Ectodermal cell (in vitro differentiated cells): ENCODE measurements at regions not wholly inside any gene's neighbourhood (a gene's known extent, or its start where the extent isn't known, plus 50 kb on each side); places are given as distances from the start of the nearest gene placed in this dataset.

Source experiments
- H3K27ac ChIP-seq: 2 replicates; pipeline ENCODE4 v1.7.0; 2013; ENCODE audit warnings: mild to moderate bottlenecking, low read depth, low read length; ENCODE audit not compliant: insufficient read depth, poor library complexity, severe bottlenecking
- H3K27me3 ChIP-seq: 2 replicates; pipeline ENCODE4 v1.7.0; 2013; ENCODE audit warnings: mild to moderate bottlenecking, low read length; ENCODE audit not compliant: insufficient read depth, control insufficient read depth, poor library complexity, severe bottlenecking
- H3K36me3 ChIP-seq: one replicate; pipeline ENCODE4 v1.7.0; 2013; ENCODE audit warnings: low read length; ENCODE audit not compliant: control insufficient read depth, insufficient read depth
- H3K4me1 ChIP-seq: one replicate; pipeline ENCODE4 v1.7.0; 2013; ENCODE audit warnings: low read length; ENCODE audit not compliant: control insufficient read depth, insufficient read depth
- H3K4me3 ChIP-seq: 2 replicates; pipeline ENCODE4 v1.7.0; 2013; ENCODE audit warnings: low read depth, low read length, control low read depth; ENCODE audit not compliant: insufficient read depth
- H3K9me3 ChIP-seq: 2 replicates; pipeline ENCODE4 v1.7.0; 2013; ENCODE audit warnings: mild to moderate bottlenecking, low read length, moderate library complexity; ENCODE audit not compliant: control insufficient read depth
- WGBS, 2 experiments: methylation state at CpG; one replicate each; pipeline ENCODE4 v1.1.7; 2013; ENCODE audit warnings: missing lambda C conversion rate in 2 of 2; 5-methylcytosine and 5-hydroxymethylcytosine counted together

DNA sequence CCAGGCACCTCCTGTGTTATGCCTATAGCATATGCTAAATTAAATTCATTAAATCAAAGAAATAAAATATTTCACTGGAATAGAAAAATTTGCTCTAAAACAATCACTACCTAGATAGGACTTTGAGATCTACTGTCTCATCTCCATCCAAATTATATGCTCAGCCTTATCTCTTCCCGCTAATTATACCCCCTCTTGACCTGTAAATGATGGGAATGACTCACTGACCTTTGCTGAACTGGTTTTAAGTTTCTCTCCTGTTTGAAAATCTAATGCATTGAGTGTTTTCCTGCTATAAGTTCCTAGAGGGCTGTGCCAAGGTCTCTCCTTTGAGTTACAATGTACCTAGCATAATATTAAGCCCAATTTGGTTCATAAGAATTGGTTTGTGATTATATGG is 110.1 kb downstream of the BMP2 start:
- Histone ChIP-seq H3K4me3 (no peak overlapping the region), H3K9me3 (no peaks in the 10 kb centered on the region), H3K27ac (no peak overlapping the region), H3K36me3 (no peaks in the 10 kb centered on the region), H3K27me3 (no peaks in the 10 kb centered on the region), H3K4me1 (no peaks in the 10 kb centered on the region)
- WGBS, 2 experiments, result 92 to 100% methylated on average over 1 of the region's 1 CpG

DNA sequence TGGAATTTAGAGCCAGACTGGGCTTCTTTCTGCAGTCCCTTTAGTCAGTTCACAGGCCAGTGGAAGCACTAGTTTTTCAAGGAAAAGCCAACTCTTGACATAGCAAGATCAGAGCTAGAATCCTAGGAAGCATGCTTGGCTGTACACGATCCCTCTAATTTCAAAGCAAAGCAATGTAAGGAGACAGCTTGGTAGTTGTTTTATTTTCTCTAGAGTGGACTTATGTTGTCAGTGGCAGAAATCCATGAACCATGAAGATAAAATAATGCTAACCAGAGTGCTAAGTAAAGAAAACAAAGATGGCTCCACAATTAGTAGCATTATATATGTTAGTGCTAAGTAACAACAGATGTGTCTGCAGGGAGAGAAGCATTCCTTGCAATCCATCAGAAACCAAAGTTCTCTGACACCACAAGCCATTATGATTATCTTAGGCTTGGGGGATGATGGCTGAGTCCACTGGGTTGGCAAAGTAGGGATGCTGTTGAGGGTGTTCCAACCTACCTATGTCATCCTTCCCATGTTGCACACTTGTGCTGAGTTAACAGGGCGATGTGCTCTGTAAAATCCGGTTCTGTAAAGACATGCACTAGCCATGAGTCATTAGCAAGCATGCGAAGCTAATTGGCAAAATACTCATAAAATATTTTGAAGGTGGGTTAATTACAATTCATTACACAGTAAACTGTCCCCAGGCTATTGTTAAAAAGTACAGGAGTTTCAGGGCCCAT is 115.2 kb downstream of the BMP2 start:
- Histone ChIP-seq H3K4me3 (no peak overlapping the region), H3K27me3 (no peaks in the 10 kb centered on the region), H3K36me3 (no peaks in the 10 kb centered on the region), H3K27ac (no peak overlapping the region), H3K4me1 (peaks cover 13% of the 10 kb centered on the region), H3K9me3 (no peaks in the 10 kb centered on the region)
- 96 to 97% methylated on average over 3 to 4 of the region's 4 CpGs for WGBS, 2 experiments

DNA sequence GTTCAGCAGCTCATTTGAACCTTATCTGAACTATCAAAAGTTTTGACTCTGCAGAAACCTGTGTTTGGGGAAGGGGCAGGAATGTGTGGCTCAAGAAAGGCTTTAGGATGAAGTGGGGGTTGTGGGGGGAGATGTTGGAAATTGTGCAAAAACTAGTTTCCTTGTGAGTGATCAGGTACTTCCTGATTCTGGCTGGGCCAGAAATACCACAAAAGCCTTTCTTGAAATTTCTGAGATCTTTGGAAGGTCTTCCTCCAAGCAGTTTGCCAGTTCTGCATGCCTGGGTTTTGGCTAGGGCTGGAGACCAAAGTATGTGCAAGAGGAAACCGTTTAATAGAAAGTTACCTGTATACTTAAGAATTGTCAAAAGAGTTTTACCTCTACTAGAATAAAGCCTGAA is 116.6 kb downstream of the BMP2 start:
- H3K36me3 ChIP-seq, result no peaks in the 10 kb centered on the region
- no peaks in the 10 kb centered on the region for H3K27me3 ChIP-seq
- H3K27ac ChIP-seq, result no peak overlapping the region
- H3K4me3 ChIP-seq, result no peak overlapping the region
- peaks cover 18% of the 10 kb centered on the region for H3K4me1 ChIP-seq
- H3K9me3 ChIP-seq, result no peaks in the 10 kb centered on the region
- WGBS, 2 experiments, result 100% methylated on average over 1 of the region's 1 CpG; no CpG with 5 or more reads in 1 of the 2 experiments

DNA sequence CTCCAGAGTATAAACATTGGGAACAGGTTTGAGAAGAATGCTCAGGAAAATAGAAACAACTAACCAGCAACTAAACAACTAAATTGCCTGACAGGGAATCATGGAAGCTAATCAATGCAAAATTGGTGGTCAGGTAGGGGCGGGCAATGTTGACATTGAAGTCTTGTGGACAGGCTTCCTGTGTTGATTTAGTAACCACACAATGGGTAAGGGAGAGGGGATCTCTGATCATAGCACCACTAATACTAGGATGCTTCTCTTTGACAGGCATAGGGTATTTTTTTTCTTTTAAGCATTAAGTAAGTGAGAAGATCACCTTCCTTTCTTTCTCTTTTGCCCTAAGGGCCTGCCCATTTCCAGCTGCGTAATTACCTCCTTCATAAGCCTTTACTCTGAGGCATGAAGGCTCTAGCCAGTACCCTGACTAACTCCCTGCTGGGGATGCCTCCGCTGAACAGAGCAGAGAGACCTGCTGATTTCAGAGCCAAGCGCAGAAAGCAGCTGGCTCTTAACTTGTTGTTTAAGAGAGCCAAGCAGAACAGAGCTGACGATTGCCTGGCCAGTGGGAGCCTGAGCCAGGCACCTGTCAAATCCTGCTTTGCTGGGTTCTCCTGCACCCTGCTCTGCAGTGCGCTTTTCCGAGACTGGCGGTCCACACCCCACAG is 118.7 kb downstream of the BMP2 start:
- Histone ChIP-seq H3K36me3 (no peaks in the 10 kb centered on the region), H3K9me3 (no peaks in the 10 kb centered on the region), H3K4me3 (no peak overlapping the region), H3K27ac (no peak overlapping the region), H3K27me3 (no peaks in the 10 kb centered on the region), H3K4me1 (peaks cover 18% of the 10 kb centered on the region)
- WGBS, 2 experiments, result 44 to 51% methylated on average over 8 of the region's 8 CpGs

DNA sequence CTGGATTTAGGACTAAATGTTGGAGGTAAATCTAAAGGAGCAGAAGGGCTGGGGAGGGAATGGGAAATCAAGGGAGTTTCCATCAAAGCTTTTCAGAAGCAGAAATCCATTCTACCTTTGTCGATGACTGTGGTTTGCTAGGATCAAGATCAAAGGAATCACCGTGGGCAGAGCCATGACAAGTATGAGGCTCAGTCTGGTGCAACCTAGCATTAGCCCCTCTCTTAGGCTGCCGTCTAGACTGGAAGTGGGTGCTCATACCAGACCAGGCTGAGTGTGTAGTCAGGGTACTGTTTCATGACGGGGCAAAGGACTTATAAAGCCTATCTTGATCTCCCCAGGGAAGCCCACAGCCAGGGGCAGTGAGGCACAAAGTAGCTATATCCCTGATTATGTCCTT is 120.5 kb downstream of the BMP2 start:
- Histone ChIP-seq H3K4me1 (peaks cover 18% of the 10 kb centered on the region), H3K36me3 (no peaks in the 10 kb centered on the region), H3K27me3 (no peaks in the 10 kb centered on the region), H3K9me3 (no peaks in the 10 kb centered on the region), H3K27ac (no peak overlapping the region), H3K4me3 (no peak overlapping the region)
- WGBS, 2 experiments, result 90 to 92% methylated on average over 4 of the region's 4 CpGs

DNA sequence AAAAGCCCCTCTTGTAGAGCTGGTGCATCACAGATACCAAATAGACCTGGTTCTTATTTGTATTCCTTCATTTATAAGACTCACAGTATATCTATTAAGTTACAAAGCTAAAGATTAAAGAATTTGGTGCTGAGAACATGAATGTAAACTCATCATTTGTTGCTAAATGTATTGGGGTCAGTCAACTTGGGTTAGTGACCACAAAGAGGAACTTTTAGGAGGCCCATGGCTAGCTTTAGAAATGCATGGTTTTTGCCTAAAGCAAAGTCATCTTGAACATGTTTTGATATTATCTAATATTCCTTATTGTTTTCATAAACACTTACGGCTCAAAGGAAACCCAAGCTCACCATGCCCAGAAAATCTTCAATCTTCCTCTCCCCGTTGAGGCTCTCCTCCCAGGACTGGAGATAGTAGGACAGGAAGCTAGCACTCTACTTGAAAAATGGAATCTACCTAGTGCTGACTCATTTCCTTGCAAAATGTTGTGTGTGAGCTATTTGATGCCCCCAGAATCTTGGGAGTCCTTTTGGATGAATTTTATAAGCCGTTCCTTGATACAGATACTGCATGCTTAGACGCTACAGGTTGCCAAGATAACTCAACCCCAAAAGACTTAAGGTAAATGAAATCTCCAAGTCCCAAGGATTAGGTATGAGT is 121.4 kb downstream of the BMP2 start:
- no peaks in the 10 kb centered on the region for H3K9me3 ChIP-seq
- 94 to 95% methylated on average over 3 to 4 of the region's 4 CpGs for WGBS, 2 experiments
- peaks cover 18% of the 10 kb centered on the region for H3K4me1 ChIP-seq
- H3K4me3 ChIP-seq, result no peak overlapping the region
- H3K27me3 ChIP-seq, result no peaks in the 10 kb centered on the region
- H3K27ac ChIP-seq, result no peak overlapping the region
- H3K36me3 ChIP-seq, result no peaks in the 10 kb centered on the region

DNA sequence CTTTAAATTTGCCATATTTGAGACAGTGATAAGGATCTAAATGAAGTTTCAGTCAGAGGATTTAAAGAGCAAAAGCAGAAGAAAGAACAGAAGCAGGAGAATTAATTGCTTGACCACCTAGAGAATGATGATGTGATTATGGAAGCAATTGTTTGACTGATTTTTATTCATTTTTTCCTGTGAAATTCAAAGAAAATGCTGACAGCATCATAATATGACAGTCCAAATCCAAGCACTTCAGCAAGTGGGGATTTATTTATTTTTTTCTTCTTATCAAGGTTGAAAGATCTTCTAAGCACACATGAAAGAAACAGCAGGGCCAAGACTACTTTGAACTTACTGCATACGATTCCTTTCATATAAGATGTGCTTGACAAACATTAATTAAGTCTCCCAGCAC is 125.2 kb downstream of the BMP2 start:
- Histone ChIP-seq H3K27me3 (no peaks in the 10 kb centered on the region), H3K36me3 (no peaks in the 10 kb centered on the region), H3K9me3 (no peaks in the 10 kb centered on the region), H3K27ac (no peak overlapping the region), H3K4me3 (no peak overlapping the region), H3K4me1 (peaks cover 5% of the 10 kb centered on the region)
- WGBS, 2 experiments, result 100% methylated on average over 1 of the region's 1 CpG; no CpG with 5 or more reads in 1 of the 2 experiments

DNA sequence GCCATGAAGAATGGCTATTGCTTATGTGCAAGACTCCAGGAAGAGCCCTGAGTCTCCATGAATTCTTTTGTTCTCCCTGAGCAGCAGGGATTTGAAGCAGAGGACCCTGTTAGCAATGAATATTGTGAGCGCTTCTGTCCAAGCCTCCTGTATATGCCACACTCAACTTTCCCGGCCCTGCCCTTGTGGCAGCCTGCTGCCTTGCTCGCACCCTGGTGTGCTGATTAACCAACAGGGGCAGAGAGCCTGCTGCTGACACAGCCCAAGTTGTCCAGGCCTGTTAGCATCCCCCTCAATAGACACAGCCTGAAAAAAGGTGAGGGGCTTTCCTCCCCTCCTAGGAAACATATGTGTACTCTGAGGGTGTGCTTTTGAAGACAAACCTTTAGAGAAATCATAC is 131.4 kb downstream of the BMP2 start:
- Histone ChIP-seq H3K36me3 (no peaks in the 10 kb centered on the region), H3K4me1 (no peaks in the 10 kb centered on the region), H3K27me3 (no peaks in the 10 kb centered on the region), H3K4me3 (no peak overlapping the region), H3K27ac (no peak overlapping the region), H3K9me3 (no peaks in the 10 kb centered on the region)
- 61 to 67% methylated on average over 3 of the region's 3 CpGs for WGBS, 2 experiments

DNA sequence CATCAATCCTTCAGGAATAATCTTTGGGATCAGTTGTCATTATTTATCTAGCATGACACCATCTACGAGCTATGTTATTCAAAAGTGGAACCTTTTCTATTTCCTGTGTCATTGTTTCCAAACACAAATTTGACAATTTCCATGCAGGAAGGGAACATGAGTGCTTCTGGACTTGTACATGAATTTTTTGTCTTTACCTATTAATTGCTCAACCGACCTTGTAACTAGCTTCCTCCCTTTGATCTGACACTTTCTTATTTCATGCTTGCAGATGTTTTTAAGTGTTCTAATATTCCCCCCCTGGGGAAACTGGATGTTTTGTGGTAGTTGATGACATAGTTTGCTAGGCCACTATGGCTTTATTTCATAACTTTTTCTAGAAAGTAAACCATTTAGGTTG is 139.4 kb downstream of the BMP2 start:
- Histone ChIP-seq H3K4me1 (peaks cover 16% of the 10 kb centered on the region), H3K4me3 (no peak overlapping the region), H3K9me3 (no peaks in the 10 kb centered on the region), H3K27ac (no peak overlapping the region), H3K27me3 (no peaks in the 10 kb centered on the region), H3K36me3 (no peaks in the 10 kb centered on the region)
- 83 to 86% methylated on average over 2 of the region's 2 CpGs for WGBS, 2 experiments

DNA sequence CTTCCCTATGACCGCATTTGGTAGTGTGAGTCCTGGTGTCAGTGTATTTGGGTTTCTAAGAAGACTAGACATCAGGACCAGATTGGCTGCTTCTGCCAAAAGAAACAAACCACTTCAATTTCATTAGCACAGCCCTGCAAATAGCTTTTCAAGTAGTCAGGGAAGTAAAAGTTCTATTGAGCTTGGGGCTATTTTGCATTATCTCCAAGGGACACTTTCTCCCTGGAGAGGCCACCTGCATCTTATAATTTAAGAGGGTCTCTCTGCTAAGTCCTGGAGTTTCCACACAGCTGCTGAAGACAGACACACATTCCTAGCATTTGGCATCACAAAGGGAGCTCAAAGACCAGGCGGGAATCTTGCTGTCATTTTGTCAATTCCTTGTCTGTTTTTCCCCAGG is 141.2 kb downstream of the BMP2 start:
- WGBS, 2 experiments, result 3 to 5% methylated on average over 1 to 2 of the region's 2 CpGs
- H3K27ac ChIP-seq, result peak overlapping the region; percentile 89
- H3K4me3 ChIP-seq, result no peak overlapping the region

More for the DNA sequence above, 141.2 kb downstream of the BMP2 start:
- H3K36me3 ChIP-seq, result no peaks in the 10 kb centered on the region
- H3K4me1 ChIP-seq, result peaks cover 16% of the 10 kb centered on the region
- no peaks in the 10 kb centered on the region for H3K9me3 ChIP-seq
- H3K27me3 ChIP-seq, result no peaks in the 10 kb centered on the region
